ENCODE measurements at regions not wholly inside any gene's neighbourhood (a gene's known extent, or its start where the extent isn't known, plus 50 kb on each side); places are given as distances from the start of the nearest gene placed in this dataset.

DNA sequence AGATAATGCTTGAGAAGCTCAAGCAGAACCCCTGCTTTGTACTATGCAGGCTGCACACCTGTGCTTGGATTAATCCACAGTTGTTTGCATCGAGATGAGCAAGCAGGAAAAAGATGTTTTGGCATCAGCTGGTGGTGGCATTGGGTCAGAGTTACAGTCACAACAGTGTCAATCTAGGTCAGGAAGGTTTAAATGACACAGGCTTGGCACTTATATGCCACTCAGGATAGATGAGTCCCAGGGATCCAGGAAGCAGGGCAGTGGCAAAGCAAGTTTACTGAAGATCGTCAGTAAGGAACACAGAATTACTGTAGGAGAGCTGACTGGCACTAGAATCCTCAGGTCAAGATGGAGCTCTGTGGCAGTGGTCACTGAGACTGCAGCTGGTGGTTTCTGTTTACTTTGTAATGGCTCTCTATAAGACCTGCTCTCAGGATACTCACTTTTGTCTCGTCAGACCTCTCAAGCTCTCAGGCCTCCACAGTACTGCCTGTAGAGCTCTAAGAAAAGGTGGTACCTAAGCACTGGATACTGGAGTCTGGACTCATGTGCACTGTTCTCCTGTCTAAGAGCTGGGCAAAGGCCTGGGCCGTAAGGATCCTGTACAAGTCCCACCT is 110.1 kb upstream of the HS3ST5 start:
- Histone ChIP-seq H3K4me3 (no peak overlapping the region), H3K79me2 (ENCODE audit: control insufficient read depth, insufficient read depth, low read length) (no peaks in the 10 kb centered on the region), H3K27ac (ENCODE audit: control insufficient read depth, insufficient read depth) (no peak overlapping the region), H3K4me1 (ENCODE audit: control insufficient read depth, insufficient read depth, low read length) (no peaks in the 10 kb centered on the region), H3K9me3 (replicated peaks; ENCODE audit: control insufficient read depth, insufficient read depth, low read length) (no peaks in the 10 kb centered on the region), H4K20me1 (ENCODE audit: control insufficient read depth, insufficient read depth) (no peaks in the 10 kb centered on the region), H3K9ac (ENCODE audit: control insufficient read depth, insufficient read depth, low read length) (no peak overlapping the region), H3K4me2 (ENCODE audit: control insufficient read depth, insufficient read depth) (no peak overlapping the region), H3K36me3 (ENCODE audit: control insufficient read depth in 2 of 2, insufficient read depth in 2 of 2, low read length in 1 of 2) (no peaks in the 10 kb centered on the region), H3K27me3 (replicated peaks in 1 of 2; ENCODE audit: control insufficient read depth in 2 of 2, insufficient read depth in 2 of 2, low read length in 1 of 2) (no peaks in the 10 kb centered on the region), H2AFZ (ENCODE audit: control insufficient read depth, low read depth, low read length) (no peak overlapping the region)
- SMC1A ChIA-PET (ENCODE audit: uncharacterized antibody, unreplicated experiment), result interaction anchor here (1.1 kb wide), 1 partner anchor 12 kb away, joined by 3 read pairs; no protein-coding TSS in a partner anchor
- intact Hi-C loops (cut with micrococcal nuclease; ENCODE audit: unreplicated experiment) (no loop called here), in situ Hi-C loops (cut with MboI) (no loop called here)
- FAIRE-seq, result no peak
- ATAC-seq, result no peak
- POLR2A ChIA-PET, result no interaction called here
- RAD21 ChIA-PET (ENCODE audit: unreplicated experiment), result no interaction called here
- WGBS (ENCODE audit: insufficient coverage, insufficient replicate concordance, low lambda C conversion rate, missing lambda C conversion rate), result 5% methylated on average over 4 of the region's 4 CpGs
- CTCF ChIA-PET, result no interaction called here
- no peak for DNase-seq (ENCODE audit: low read depth, low spot score)
- BruUV-seq (replicated peaks), result no TSS peak
- TF ChIP-seq TCF12 (IDR thresholded peaks at IDR 0.05; ENCODE audit: low read depth, low read length), result no peak
- no peak for TF ChIP-seq RB1 (IDR thresholded peaks at IDR 0.05; ENCODE audit: borderline replicate concordance)
- TF ChIP-seq, protein P1, sequence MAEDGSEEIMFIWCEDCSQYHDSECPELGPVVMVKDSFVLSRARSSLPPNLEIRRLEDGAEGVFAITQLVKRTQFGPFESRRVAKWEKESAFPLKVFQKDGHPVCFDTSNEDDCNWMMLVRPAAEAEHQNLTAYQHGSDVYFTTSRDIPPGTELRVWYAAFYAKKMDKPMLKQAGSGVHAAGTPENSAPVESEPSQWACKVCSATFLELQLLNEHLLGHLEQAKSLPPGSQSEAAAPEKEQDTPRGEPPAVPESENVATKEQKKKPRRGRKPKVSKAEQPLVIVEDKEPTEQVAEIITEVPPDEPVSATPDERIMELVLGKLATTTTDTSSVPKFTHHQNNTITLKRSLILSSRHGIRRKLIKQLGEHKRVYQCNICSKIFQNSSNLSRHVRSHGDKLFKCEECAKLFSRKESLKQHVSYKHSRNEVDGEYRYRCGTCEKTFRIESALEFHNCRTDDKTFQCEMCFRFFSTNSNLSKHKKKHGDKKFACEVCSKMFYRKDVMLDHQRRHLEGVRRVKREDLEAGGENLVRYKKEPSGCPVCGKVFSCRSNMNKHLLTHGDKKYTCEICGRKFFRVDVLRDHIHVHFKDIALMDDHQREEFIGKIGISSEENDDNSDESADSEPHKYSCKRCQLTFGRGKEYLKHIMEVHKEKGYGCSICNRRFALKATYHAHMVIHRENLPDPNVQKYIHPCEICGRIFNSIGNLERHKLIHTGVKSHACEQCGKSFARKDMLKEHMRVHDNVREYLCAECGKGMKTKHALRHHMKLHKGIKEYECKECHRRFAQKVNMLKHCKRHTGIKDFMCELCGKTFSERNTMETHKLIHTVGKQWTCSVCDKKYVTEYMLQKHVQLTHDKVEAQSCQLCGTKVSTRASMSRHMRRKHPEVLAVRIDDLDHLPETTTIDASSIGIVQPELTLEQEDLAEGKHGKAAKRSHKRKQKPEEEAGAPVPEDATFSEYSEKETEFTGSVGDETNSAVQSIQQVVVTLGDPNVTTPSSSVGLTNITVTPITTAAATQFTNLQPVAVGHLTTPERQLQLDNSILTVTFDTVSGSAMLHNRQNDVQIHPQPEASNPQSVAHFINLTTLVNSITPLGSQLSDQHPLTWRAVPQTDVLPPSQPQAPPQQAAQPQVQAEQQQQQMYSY (CRISPR knock-in tag; IDR thresholded peaks at IDR 0.05), result no peak
- no peak for TF ChIP-seq BACH1 (IDR thresholded peaks at IDR 0.05; ENCODE audit: borderline replicate concordance)
- no peak for TF ChIP-seq MTA2 (IDR thresholded peaks at IDR 0.05; ENCODE audit: low read depth)
- no peak for TF ChIP-seq POLR2AphosphoS2 (IDR thresholded peaks at IDR 0.05; ENCODE audit: low read depth, low read length)
- no peak for TF ChIP-seq HDAC6 (IDR thresholded peaks at IDR 0.05; ENCODE audit: unreplicated experiment)
- no peak for TF ChIP-seq CBX5 (IDR thresholded peaks at IDR 0.05; ENCODE audit: low read depth)
- TF ChIP-seq, protein P2, sequence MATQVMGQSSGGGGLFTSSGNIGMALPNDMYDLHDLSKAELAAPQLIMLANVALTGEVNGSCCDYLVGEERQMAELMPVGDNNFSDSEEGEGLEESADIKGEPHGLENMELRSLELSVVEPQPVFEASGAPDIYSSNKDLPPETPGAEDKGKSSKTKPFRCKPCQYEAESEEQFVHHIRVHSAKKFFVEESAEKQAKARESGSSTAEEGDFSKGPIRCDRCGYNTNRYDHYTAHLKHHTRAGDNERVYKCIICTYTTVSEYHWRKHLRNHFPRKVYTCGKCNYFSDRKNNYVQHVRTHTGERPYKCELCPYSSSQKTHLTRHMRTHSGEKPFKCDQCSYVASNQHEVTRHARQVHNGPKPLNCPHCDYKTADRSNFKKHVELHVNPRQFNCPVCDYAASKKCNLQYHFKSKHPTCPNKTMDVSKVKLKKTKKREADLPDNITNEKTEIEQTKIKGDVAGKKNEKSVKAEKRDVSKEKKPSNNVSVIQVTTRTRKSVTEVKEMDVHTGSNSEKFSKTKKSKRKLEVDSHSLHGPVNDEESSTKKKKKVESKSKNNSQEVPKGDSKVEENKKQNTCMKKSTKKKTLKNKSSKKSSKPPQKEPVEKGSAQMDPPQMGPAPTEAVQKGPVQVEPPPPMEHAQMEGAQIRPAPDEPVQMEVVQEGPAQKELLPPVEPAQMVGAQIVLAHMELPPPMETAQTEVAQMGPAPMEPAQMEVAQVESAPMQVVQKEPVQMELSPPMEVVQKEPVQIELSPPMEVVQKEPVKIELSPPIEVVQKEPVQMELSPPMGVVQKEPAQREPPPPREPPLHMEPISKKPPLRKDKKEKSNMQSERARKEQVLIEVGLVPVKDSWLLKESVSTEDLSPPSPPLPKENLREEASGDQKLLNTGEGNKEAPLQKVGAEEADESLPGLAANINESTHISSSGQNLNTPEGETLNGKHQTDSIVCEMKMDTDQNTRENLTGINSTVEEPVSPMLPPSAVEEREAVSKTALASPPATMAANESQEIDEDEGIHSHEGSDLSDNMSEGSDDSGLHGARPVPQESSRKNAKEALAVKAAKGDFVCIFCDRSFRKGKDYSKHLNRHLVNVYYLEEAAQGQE (IDR thresholded peaks at IDR 0.05; ENCODE audit: low read depth, low read length), result no peak
- TF ChIP-seq POLR2A (IDR thresholded peaks at IDR 0.05; ENCODE audit: low read depth, low read length), result no peak
- TF ChIP-seq FOXK2 (IDR thresholded peaks at IDR 0.05), result no peak
- no peak for TF ChIP-seq RAD21 (IDR thresholded peaks at IDR 0.05; ENCODE audit: insufficient read depth, low read depth, low read length)
- no peak for TF ChIP-seq WRNIP1 (IDR thresholded peaks at IDR 0.05; ENCODE audit: borderline replicate concordance, low read depth, low read length)
- TF ChIP-seq NR2F1 (conservative IDR thresholded peaks at IDR 0.05), result no peak
- TF ChIP-seq, protein P3, sequence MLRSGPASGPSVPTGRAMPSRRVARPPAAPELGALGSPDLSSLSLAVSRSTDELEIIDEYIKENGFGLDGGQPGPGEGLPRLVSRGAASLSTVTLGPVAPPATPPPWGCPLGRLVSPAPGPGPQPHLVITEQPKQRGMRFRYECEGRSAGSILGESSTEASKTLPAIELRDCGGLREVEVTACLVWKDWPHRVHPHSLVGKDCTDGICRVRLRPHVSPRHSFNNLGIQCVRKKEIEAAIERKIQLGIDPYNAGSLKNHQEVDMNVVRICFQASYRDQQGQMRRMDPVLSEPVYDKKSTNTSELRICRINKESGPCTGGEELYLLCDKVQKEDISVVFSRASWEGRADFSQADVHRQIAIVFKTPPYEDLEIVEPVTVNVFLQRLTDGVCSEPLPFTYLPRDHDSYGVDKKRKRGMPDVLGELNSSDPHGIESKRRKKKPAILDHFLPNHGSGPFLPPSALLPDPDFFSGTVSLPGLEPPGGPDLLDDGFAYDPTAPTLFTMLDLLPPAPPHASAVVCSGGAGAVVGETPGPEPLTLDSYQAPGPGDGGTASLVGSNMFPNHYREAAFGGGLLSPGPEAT (IDR thresholded peaks at IDR 0.05; ENCODE audit: low read depth), result no peak
